ENCODE measurements at regions not wholly inside any gene's neighbourhood (a gene's known extent, or its start where the extent isn't known, plus 50 kb on each side); places are given as distances from the start of the nearest gene placed in this dataset.

DNA sequence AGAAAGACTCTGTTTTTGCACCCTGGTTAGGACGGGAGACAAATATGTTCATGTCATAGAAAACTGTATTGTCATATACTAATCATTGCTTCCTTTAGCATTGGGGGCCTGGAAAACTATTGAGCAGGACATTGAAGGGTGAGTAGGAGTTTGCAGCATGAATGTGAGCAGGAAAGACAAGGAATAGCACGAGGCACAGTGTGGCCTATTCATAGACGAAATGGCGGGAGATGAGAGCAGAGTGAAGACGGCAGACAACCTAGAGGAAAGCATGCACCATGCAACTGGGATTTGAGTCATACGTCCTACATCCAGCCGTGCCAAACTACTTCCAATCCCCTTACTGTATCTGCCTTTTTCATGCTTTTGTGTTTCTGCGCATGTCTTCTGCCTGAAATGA lies 508.1 kb downstream of the NTRK3 start:
- TF ChIP-seq, protein P1, sequence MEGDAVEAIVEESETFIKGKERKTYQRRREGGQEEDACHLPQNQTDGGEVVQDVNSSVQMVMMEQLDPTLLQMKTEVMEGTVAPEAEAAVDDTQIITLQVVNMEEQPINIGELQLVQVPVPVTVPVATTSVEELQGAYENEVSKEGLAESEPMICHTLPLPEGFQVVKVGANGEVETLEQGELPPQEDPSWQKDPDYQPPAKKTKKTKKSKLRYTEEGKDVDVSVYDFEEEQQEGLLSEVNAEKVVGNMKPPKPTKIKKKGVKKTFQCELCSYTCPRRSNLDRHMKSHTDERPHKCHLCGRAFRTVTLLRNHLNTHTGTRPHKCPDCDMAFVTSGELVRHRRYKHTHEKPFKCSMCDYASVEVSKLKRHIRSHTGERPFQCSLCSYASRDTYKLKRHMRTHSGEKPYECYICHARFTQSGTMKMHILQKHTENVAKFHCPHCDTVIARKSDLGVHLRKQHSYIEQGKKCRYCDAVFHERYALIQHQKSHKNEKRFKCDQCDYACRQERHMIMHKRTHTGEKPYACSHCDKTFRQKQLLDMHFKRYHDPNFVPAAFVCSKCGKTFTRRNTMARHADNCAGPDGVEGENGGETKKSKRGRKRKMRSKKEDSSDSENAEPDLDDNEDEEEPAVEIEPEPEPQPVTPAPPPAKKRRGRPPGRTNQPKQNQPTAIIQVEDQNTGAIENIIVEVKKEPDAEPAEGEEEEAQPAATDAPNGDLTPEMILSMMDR (IDR thresholded peaks at IDR 0.05): no peak
- Mint-ChIP-seq H3K27me3 (ENCODE audit: low read depth, poor library complexity) (peaks cover 3% of the 10 kb centered on the region), H3K9me3 (no peaks in the 10 kb centered on the region), H3K36me3 (ENCODE audit: low read depth) (no peaks in the 10 kb centered on the region), H3K27ac (no peak overlapping the region), H3K4me1 (peaks cover 34% of the 10 kb centered on the region), H3K4me3 (no peak overlapping the region)
- DNase-seq: no peak

DNA sequence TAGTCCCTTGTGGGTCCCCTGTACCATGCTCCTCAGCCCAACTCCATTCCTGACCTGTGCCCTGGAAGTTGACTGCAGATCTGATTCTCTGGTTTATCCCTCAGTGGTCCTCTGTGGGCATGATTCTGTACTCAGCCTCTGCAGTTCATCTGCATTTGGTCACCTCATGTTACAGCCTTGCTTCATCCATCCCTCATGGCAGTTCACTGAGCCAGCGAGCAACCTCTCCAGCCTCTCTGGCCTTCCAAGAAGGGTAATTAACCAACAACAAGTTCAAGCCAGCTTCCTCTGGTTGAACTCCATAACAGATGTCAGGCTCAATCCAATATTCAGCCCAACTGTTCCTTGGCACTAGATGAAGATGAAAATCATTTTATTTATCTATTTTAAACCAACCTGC lies 509.5 kb downstream of the NTRK3 start:
- H3K36me3 Mint-ChIP-seq (ENCODE audit: low read depth): no peaks in the 10 kb centered on the region
- DNase-seq: no peak
- TF ChIP-seq, protein P1 (IDR thresholded peaks at IDR 0.05): no peak
- no peak overlapping the region for H3K27ac Mint-ChIP-seq
- H3K9me3 Mint-ChIP-seq: no peaks in the 10 kb centered on the region
- no peak overlapping the region for H3K4me3 Mint-ChIP-seq
- peaks cover 36% of the 10 kb centered on the region for H3K4me1 Mint-ChIP-seq
- peaks cover 3% of the 10 kb centered on the region for H3K27me3 Mint-ChIP-seq (ENCODE audit: low read depth, poor library complexity)

DNA sequence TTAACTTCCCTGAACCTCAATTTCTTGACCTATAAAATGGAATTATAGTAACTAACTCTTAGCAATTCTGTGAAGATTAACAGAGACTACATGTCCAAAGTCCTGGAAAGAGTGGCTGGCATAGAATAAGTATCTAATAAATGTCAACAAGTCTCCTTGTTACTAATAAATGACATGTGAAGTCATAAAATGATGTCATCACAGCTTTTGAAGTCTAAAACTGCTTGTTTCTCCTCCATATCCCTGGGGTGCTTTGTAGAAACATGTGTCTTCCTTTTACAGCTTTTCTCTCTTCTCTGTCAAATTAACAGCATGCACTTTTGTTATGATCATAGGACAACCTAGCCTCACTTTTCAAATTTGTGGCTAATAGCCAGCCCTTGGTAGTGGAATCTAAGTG lies 510.2 kb downstream of the NTRK3 start:
- Mint-ChIP-seq H3K4me3 (no peak overlapping the region), H3K27me3 (ENCODE audit: low read depth, poor library complexity) (peaks cover 3% of the 10 kb centered on the region), H3K4me1 (peaks cover 30% of the 10 kb centered on the region), H3K27ac (no peak overlapping the region), H3K36me3 (ENCODE audit: low read depth) (no peaks in the 10 kb centered on the region), H3K9me3 (no peaks in the 10 kb centered on the region)
- DNase-seq: no peak
- TF ChIP-seq, protein P1 (IDR thresholded peaks at IDR 0.05): no peak

DNA sequence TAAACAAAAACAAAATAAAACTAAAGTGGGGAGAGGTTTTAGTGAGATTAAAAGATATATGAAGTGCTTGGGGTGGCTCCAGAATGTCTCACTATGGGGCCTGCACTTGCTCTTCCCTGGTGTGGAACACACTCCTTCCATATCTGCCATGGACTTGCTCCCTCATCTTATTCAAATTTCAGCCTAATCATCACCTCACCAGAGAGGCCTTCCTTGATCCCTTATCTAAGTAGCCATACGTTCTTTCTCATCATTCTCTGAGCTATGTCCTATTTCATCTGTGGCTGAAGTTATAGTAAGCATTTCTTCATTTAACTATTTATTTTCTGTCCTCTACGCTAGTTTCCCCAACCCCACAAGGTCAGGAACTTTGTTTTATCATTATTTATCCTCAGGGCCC lies 511.7 kb downstream of the NTRK3 start:
- DNase-seq: no peak
- Mint-ChIP-seq H3K36me3 (ENCODE audit: low read depth) (no peaks in the 10 kb centered on the region), H3K9me3 (no peaks in the 10 kb centered on the region), H3K4me1 (peaks cover 30% of the 10 kb centered on the region), H3K27ac (no peak overlapping the region), H3K27me3 (ENCODE audit: low read depth, poor library complexity) (peaks cover 6% of the 10 kb centered on the region), H3K4me3 (no peak overlapping the region)
- TF ChIP-seq, protein P1 (IDR thresholded peaks at IDR 0.05): no peak

DNA sequence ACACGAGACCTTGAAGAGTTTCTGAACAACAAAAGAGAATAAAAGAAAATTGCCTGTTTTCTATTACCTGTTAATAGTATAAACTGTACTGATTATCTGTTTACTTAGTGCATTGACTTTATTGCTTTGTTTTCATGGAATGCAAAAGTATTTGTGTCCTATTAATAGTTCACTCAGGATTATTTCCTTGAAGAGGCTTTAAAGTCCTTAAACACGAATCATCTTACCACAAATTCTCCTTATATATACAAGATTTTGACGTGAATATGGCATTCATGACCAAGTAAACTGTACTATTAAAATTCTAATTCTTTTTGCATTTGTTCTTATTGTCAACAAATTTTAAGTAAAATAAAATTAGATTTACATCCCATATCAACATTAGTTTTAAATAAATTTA lies 513.0 kb downstream of the NTRK3 start:
- Mint-ChIP-seq H3K27me3 (ENCODE audit: low read depth, poor library complexity) (peaks cover 11% of the 10 kb centered on the region), H3K4me3 (no peak overlapping the region), H3K4me1 (peaks cover 30% of the 10 kb centered on the region), H3K9me3 (no peaks in the 10 kb centered on the region), H3K27ac (no peak overlapping the region), H3K36me3 (ENCODE audit: low read depth) (no peaks in the 10 kb centered on the region)
- no peak for DNase-seq
- TF ChIP-seq, protein P1 (IDR thresholded peaks at IDR 0.05): no peak

DNA sequence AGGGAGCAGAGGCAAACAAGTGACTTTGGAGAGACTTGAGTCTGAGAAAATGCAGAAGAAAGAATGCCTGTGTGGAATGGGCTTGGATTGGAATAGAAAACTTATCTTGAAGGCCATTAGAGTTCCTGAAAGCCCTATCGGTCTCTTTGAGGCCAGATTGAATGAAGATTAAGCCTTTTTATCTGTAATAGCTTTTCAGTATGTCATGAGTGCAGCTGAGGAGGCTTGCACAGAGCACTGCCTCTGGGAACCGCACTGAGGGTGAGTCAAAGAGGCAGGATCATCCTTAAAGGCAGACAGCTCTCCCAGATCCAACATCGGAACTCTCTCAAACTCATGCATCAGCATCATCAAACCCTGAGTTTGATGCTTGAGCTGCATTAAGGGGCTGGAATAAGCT lies 515.2 kb downstream of the NTRK3 start:
- peaks cover 24% of the 10 kb centered on the region for H3K4me1 Mint-ChIP-seq
- no peaks in the 10 kb centered on the region for H3K36me3 Mint-ChIP-seq (ENCODE audit: low read depth)
- TF ChIP-seq, protein P1 (IDR thresholded peaks at IDR 0.05): no peak
- H3K4me3 Mint-ChIP-seq: no peak overlapping the region
- H3K27ac Mint-ChIP-seq: no peak overlapping the region
- peaks cover 16% of the 10 kb centered on the region for H3K27me3 Mint-ChIP-seq (ENCODE audit: low read depth, poor library complexity)
- no peak for DNase-seq
- H3K9me3 Mint-ChIP-seq: no peaks in the 10 kb centered on the region

All from nephron progenitor cell (in vitro differentiated cells).